Liver (tissue), 8 donors: ENCODE measurements at regions not wholly inside any gene's neighbourhood (a gene's known extent, or its start where the extent isn't known, plus 50 kb on each side); places are given as distances from the start of the nearest gene placed in this dataset.

Source experiments
- DNase-seq: peaks from one replicate; pipeline ENCODE4 v3.0.0-alpha.2; 2017; ENCODE audit warnings: low spot score
- H3K27ac ChIP-seq, 2 donors: one replicate each; pipeline ENCODE4 v1.7.0; 2013; ENCODE audit warnings: inconsistent platforms in 2 of 2, low read length in 2 of 2, control low read depth in 1 of 2, low read depth in 1 of 2, mild to moderate bottlenecking in 1 of 2
- H3K27me3 ChIP-seq, 4 donors: one replicate each; pipeline versions ENCODE4 v1.6.1 to v1.7.0; 2013; ENCODE audit warnings: low read length in 3 of 4, inconsistent platforms in 1 of 4, mild to moderate bottlenecking in 1 of 4, moderate library complexity in 1 of 4; ENCODE audit not compliant: control insufficient read depth in 4 of 4, insufficient read depth in 4 of 4
- H3K36me3 ChIP-seq, 4 donors: one replicate each; pipeline versions ENCODE4 v1.6.1 to v1.7.0; 2013; ENCODE audit warnings: low read length in 3 of 4, mild to moderate bottlenecking in 3 of 4, low read depth in 1 of 4, moderate library complexity in 1 of 4; ENCODE audit not compliant: control insufficient read depth in 4 of 4, insufficient read depth in 3 of 4
- H3K4me1 ChIP-seq, 4 donors: one replicate each; pipeline versions ENCODE4 v1.6.1 to v1.7.0; 2013; ENCODE audit warnings: low read length in 3 of 4, mild to moderate bottlenecking in 3 of 4, moderate library complexity in 1 of 4; ENCODE audit not compliant: control insufficient read depth in 4 of 4, insufficient read depth in 4 of 4
- H3K4me3 ChIP-seq, 3 donors: one replicate each; pipeline versions ENCODE4 v1.6.1 to v1.7.0; 2013; ENCODE audit warnings: low read length in 3 of 3, control low read depth in 1 of 3, low read depth in 1 of 3, mild to moderate bottlenecking in 1 of 3
- H3K9ac ChIP-seq, 2 donors: one replicate each; pipeline ENCODE4 v1.7.0; 2013; ENCODE audit warnings: low read length in 2 of 2, mild to moderate bottlenecking in 2 of 2, moderate library complexity in 2 of 2, control low read depth in 1 of 2, low read depth in 1 of 2
- H3K9me3 ChIP-seq, 4 donors: one replicate each; pipeline versions ENCODE4 v1.6.1 to v1.7.0; 2013; ENCODE audit warnings: low read length in 3 of 4; ENCODE audit not compliant: control insufficient read depth in 4 of 4
- ATF3 ChIP-seq: IDR thresholded peaks from 2 replicates; pipeline ENCODE4 v1.6.1; 2016; ENCODE audit warnings: antibody characterized with exemption
- CTCF ChIP-seq: fragments of 150-350 bp; IDR thresholded peaks from 2 replicates; pipeline ENCODE4 v1.5.1; 2017; ENCODE audit warnings: improper control_type of control experiment, low read depth, low read length; ENCODE audit not compliant: missing input control
- EGR1 ChIP-seq, 2 donors: IDR thresholded peaks; 2 replicates each; pipeline ENCODE4 v1.6.1; 2016 to 2018; ENCODE audit warnings: antibody characterized with exemption in 2 of 2, low read depth in 2 of 2
- FOXA1 ChIP-seq: IDR thresholded peaks from 2 replicates; pipeline ENCODE4 v1.6.1; 2016; ENCODE audit warnings: antibody characterized with exemption
- FOXA2 ChIP-seq: IDR thresholded peaks from 2 replicates; pipeline ENCODE4 v1.6.1; 2016; ENCODE audit warnings: antibody characterized with exemption
- GABPA ChIP-seq, 2 donors: IDR thresholded peaks in 1 of 2; conservative IDR thresholded peaks in 1 of 2; 2 replicates each; pipeline ENCODE4 v1.6.1; 2016; ENCODE audit warnings: antibody characterized with exemption in 2 of 2, mild to moderate bottlenecking in 1 of 2, moderate library complexity in 1 of 2
- HNF4A ChIP-seq, 2 donors: conservative IDR thresholded peaks; 2 replicates each; pipeline ENCODE4 v1.6.1; 2016; ENCODE audit warnings: antibody characterized with exemption in 2 of 2, mild to moderate bottlenecking in 2 of 2
- HNF4G ChIP-seq: IDR thresholded peaks from 2 replicates; pipeline ENCODE4 v1.6.1; 2016; ENCODE audit warnings: antibody characterized with exemption
- JUND ChIP-seq, 2 donors: IDR thresholded peaks; 2 replicates each; pipeline ENCODE4 v1.6.1; 2016; ENCODE audit warnings: antibody characterized with exemption in 2 of 2
- MAX ChIP-seq: IDR thresholded peaks from 2 replicates; pipeline ENCODE4 v1.6.1; 2016; ENCODE audit warnings: antibody characterized with exemption
- NR2F2 ChIP-seq: IDR thresholded peaks from 2 replicates; pipeline ENCODE4 v1.6.1; 2016; ENCODE audit warnings: antibody characterized with exemption
- RAD21 ChIP-seq, 2 donors: IDR thresholded peaks; 2 replicates each; pipeline ENCODE4 v1.6.1; 2016; ENCODE audit warnings: antibody characterized with exemption in 2 of 2, mild to moderate bottlenecking in 2 of 2
- REST ChIP-seq: IDR thresholded peaks from 2 replicates; pipeline ENCODE4 v1.6.1; 2016; ENCODE audit warnings: antibody characterized with exemption, mild to moderate bottlenecking
- RXRA ChIP-seq, 2 donors: IDR thresholded peaks; 2 replicates each; pipeline ENCODE4 v1.6.1; 2017 to 2018; ENCODE audit warnings: antibody characterized with exemption in 2 of 2, mild to moderate bottlenecking in 1 of 2
- SP1 ChIP-seq: IDR thresholded peaks from 2 replicates; pipeline ENCODE4 v1.6.1; 2018; ENCODE audit warnings: antibody characterized with exemption, mild to moderate bottlenecking
- TAF1 ChIP-seq: conservative IDR thresholded peaks from 2 replicates; pipeline ENCODE4 v1.6.1; 2016; ENCODE audit warnings: antibody characterized with exemption, mild to moderate bottlenecking
- YY1 ChIP-seq: IDR thresholded peaks from 2 replicates; pipeline ENCODE4 v1.6.1; 2016; ENCODE audit warnings: antibody characterized with exemption, mild to moderate bottlenecking
- ZBTB33 ChIP-seq: IDR thresholded peaks from 2 replicates; pipeline ENCODE4 v1.6.1; 2016; ENCODE audit warnings: antibody characterized with exemption
- WGBS: extraction: QIAGEN DNeasy Blood & Tissue Kit; methylation state at CpG from one replicate; pipeline ENCODE4 v1.1.7; 2013; 5-methylcytosine and 5-hydroxymethylcytosine counted together
- donor health status: healthy.
- donor health status: healthy.
- donor health status: healthy.
- donor health status: healthy.
- donor health status: healthy.

- Histone ChIP-seq H3K27ac (no peak overlapping the region), H3K4me3 (no peak overlapping the region), H3K36me3 (no peaks in the 10 kb centered on the region), H3K9ac (no peak overlapping the region), H3K4me1 (no peaks in the 10 kb centered on the region), H3K27me3 (no peaks in the 10 kb centered on the region), H3K9me3 (no peaks in the 10 kb centered on the region)
- TF ChIP-seq FOXA2 (no peak), TAF1 (no peak), RAD21 (IDR thresholded peaks at IDR 0.05) (no peak), REST (no peak), GABPA (IDR thresholded peaks at IDR 0.05 in 1 of 2, conservative IDR thresholded peaks at IDR 0.05 in 1 of 2) (no peak), ZBTB33 (no peak), HNF4A (conservative IDR thresholded peaks at IDR 0.05) (no peak), MAX (no peak), EGR1 (IDR thresholded peaks at IDR 0.05; ENCODE audit: low read depth in 2 of 2) (no peak), CTCF (no peak), ATF3 (no peak), YY1 (no peak), RXRA (IDR thresholded peaks at IDR 0.05) (no peak), NR2F2 (no peak), HNF4G (no peak), FOXA1 (no peak), JUND (IDR thresholded peaks at IDR 0.05) (no peak), SP1 (no peak)
- no peak for DNase-seq
- 89% methylated on average over 10 of the region's 10 CpGs for WGBS
Measured at GRCh38 chr4:66556651-66557278, 886.5 kb upstream of the EPHA5 start.
